Peyer's patch (tissue), 4 donors: ENCODE measurements at regions not wholly inside any gene's neighbourhood (a gene's known extent, or its start where the extent isn't known, plus 50 kb on each side); places are given as distances from the start of the nearest gene placed in this dataset.
"Not testable (repeated sequence)": the region's sequence is repeated elsewhere in the genome, so short reads cannot be mapped to it uniquely, and the experiment has no call there.

Source experiments
- DNase-seq, 3 donors: peaks; one replicate each; pipeline ENCODE4 v3.0.0-alpha.2; 2017 to 2019
- H3K27ac ChIP-seq, 4 donors: fragments of 200-600 bp; sonication (generic); one replicate each; pipeline ENCODE4 v1.5.1; 2016 to 2019
- H3K27me3 ChIP-seq, 2 donors: fragments of 200-600 bp; sonication (generic); one replicate each; pipeline ENCODE4 v1.5.1; 2019
- H3K36me3 ChIP-seq, 3 donors: fragments of 200-600 bp; sonication (generic); one replicate each; pipeline ENCODE4 v1.5.1; 2016 to 2019
- H3K4me1 ChIP-seq, 4 donors: fragments of 200-600 bp; sonication (generic); one replicate each; pipeline ENCODE4 v1.5.1; 2016 to 2019
- H3K4me3 ChIP-seq, 4 donors: fragments of 200-600 bp; sonication (generic); 1 replicate in 3 of 4; 2 replicates in 1 of 4; pipeline ENCODE4 v1.5.1; 2016 to 2019; ENCODE audit warnings: mild to moderate bottlenecking in 1 of 4
- H3K9me3 ChIP-seq, 4 donors: fragments of 200-600 bp; sonication (generic); one replicate each; pipeline ENCODE4 v1.5.1; 2016 to 2019; ENCODE audit warnings: mild to moderate bottlenecking in 1 of 4
- CTCF ChIP-seq, 6 experiments: fragments of 450-650 bp in 4 of 6; fragments of 200-600 bp in 2 of 6; sonication (generic) in 1 of 6; IDR thresholded peaks; one replicate each; pipeline ENCODE4 v1.5.1; 2017 to 2019; ENCODE audit warnings: antibody characterized with exemption in 6 of 6, mild to moderate bottlenecking in 3 of 6, moderate library complexity in 1 of 6
- POLR2A ChIP-seq, 2 donors: fragments of 450-650 bp; IDR thresholded peaks; one replicate each; pipeline ENCODE4 v1.5.1; 2017; ENCODE audit warnings: antibody characterized with exemption in 2 of 2, mild to moderate bottlenecking in 2 of 2, moderate library complexity in 2 of 2

- Histone ChIP-seq H3K4me3 (no peak overlapping the region), H3K9me3 (no peaks in the 10 kb centered on the region), H3K4me1 (no peaks in the 10 kb centered on the region), H3K27ac (no peak overlapping the region), H3K27me3 (no peaks in the 10 kb centered on the region), H3K36me3 (no peaks in the 10 kb centered on the region)
- DNase-seq: no peak
- TF ChIP-seq CTCF (IDR thresholded peaks at IDR 0.05) (no peak), POLR2A (IDR thresholded peaks at IDR 0.05) (no peak)
Observed at GRCh38 chrX:28126886-28127285, 145.6 kb upstream of the DCAF8L1 start.

GRCh38 chrX:28124416-28124815, 143.2 kb upstream of the DCAF8L1 start:
- no peak for DNase-seq
- Histone ChIP-seq H3K27ac (no peak overlapping the region), H3K27me3 (no peaks in the 10 kb centered on the region), H3K4me3 (no peak overlapping the region), H3K36me3 (no peaks in the 10 kb centered on the region), H3K9me3 (no peaks in the 10 kb centered on the region), H3K4me1 (no peaks in the 10 kb centered on the region)
- no peak for TF ChIP-seq POLR2A (IDR thresholded peaks at IDR 0.05)
- no peak for TF ChIP-seq CTCF (IDR thresholded peaks at IDR 0.05)

- not testable (repeated sequence) for H3K27me3 ChIP-seq, H3K4me3 ChIP-seq, H3K4me1 ChIP-seq, DNase-seq, H3K9me3 ChIP-seq, H3K27ac ChIP-seq, H3K36me3 ChIP-seq
Observed at GRCh38 chrX:28120580-28121245, 139.5 kb upstream of the DCAF8L1 start.

- no peaks in the 10 kb centered on the region for H3K36me3 ChIP-seq
- H3K9me3 ChIP-seq: no peaks in the 10 kb centered on the region
- no peaks in the 10 kb centered on the region for H3K4me1 ChIP-seq
- no peak for DNase-seq
- H3K4me3 ChIP-seq: no peak overlapping the region
- TF ChIP-seq POLR2A (IDR thresholded peaks at IDR 0.05) (no peak), CTCF (IDR thresholded peaks at IDR 0.05) (no peak)
- H3K27ac ChIP-seq: no peak overlapping the region
- no peaks in the 10 kb centered on the region for H3K27me3 ChIP-seq
Observed at GRCh38 chrX:28120072-28120471, 138.8 kb upstream of the DCAF8L1 start.

GRCh38 chrX:28108186-28108945, 127.1 kb upstream of the DCAF8L1 start:
- TF ChIP-seq CTCF (IDR thresholded peaks at IDR 0.05) (no peak), POLR2A (IDR thresholded peaks at IDR 0.05) (no peak)
- no peaks in the 10 kb centered on the region for H3K9me3 ChIP-seq
- H3K27ac ChIP-seq: no peak overlapping the region
- no peaks in the 10 kb centered on the region for H3K27me3 ChIP-seq
- no peaks in the 10 kb centered on the region for H3K4me1 ChIP-seq
- no peak for DNase-seq
- no peak overlapping the region for H3K4me3 ChIP-seq
- no peaks in the 10 kb centered on the region for H3K36me3 ChIP-seq

GRCh38 chrX:28099166-28099565, 117.9 kb upstream of the DCAF8L1 start:
- DNase-seq: no peak
- H3K27me3 ChIP-seq: no peaks in the 10 kb centered on the region
- no peak for TF ChIP-seq POLR2A (IDR thresholded peaks at IDR 0.05)
- TF ChIP-seq CTCF (IDR thresholded peaks at IDR 0.05): no peak
- H3K4me1 ChIP-seq: no peaks in the 10 kb centered on the region
- no peak overlapping the region for H3K4me3 ChIP-seq
- no peak overlapping the region for H3K27ac ChIP-seq
- H3K9me3 ChIP-seq: no peaks in the 10 kb centered on the region
- H3K36me3 ChIP-seq: no peaks in the 10 kb centered on the region
